Muscle of arm (tissue), 1 donor: ENCODE measurements at regions not wholly inside any gene's neighbourhood (a gene's known extent, or its start where the extent isn't known, plus 50 kb on each side); places are given as distances from the start of the nearest gene placed in this dataset.
"Not testable (repeated sequence)": the region's sequence is repeated elsewhere in the genome, so short reads cannot be mapped to it uniquely, and the experiment has no call there.

Source experiments
- DNase-seq: peaks from one replicate; pipeline ENCODE4 v3.0.0-alpha.2; 2013

- DNase-seq = no peak
Observed at GRCh38 chr20:8990770-8991169, 78.1 kb upstream of the PLCB4 start.

- DNase-seq = no peak
Observed at GRCh38 chr20:8994045-8994444, 74.8 kb upstream of the PLCB4 start.

DNA sequence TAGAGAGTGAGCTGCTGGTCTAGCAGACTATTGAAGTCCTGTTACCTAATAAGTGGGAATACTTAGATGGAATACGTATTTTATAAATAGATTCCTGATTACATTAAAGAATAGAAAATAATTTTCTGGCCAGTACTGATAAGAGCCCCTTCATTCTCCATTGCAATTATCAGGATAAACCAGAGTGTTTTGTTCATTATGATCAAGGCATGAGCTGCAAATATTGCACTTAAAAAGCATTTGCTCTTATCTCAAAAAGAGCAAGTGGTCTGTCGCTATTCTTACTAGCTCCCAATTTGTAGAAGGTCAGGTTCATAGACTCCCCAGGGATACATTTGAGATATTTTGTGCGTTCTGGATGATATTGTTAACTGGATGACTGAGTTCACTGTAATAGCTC, 73.1 kb upstream of the PLCB4 start:
- DNase-seq = no peak

DNA sequence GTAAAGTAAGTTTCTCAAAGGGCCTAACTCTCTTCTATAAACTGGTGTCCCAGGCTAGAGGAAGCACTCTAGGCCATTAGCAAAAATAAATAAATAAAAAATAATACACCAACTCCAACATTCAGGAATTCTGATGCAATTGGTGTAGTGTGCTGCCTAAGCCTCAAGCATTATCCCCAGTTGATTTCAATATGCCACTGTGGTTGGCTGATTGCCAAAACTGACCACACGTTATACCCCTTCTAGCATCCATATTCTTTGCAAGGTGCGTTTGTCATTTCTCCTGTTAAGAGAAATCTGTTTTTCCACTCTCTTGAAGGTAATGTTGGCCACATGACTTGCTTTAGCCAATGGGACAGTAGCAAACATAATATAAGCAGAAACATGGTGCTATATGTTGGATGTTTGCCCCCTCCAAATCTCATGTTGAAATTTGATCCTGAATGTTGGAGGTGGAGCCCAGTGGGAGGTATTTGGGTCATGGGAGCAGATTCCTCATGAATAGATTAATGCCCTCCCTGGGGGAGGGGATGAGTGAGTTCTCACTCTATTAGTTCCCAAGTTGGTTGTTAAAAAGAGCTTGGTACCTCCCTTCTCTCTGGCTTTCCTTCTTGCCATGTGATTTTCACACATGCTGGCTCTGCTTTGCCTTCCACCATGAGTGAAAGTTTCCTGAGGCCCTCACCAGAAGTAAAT, 71.9 kb upstream of the PLCB4 start:
- no peak for DNase-seq

DNA sequence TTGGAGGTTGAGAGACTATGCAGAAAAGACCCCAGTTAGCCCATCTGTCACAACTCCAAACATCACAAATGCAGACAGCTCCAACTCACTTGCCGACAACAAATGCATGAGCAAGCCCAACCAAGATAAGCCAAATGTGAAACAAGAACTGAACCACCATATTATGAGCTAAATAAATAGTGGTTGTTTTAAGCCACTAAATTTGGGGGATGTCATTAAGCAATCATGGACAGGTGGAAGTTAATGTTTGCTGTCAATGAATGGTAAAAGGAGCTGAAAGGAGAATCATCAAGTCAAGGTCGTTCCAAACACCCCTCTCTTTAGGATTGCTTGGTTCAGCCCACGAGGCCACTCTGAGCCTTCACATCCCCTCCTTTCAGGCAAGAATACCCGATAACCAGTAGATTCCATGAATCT, 71.2 kb upstream of the PLCB4 start:
- no peak for DNase-seq

DNA sequence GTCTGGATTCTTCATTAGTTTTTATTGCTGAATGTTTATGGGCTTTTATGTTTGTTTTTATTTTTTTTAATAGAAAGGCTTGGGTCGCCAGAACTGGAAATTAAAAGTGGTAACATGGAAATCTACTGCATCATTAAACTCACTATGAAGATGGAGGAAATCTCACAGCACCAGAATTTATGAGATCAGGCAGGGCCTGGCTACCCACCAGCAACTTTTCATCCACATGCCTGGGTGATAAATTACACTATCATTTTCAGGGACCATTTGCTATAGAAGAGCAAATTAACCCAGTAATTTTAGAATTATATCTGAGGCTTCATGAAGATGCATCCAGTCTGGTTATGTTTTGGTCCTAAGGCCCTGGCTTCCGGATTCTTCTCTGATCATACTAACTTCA, 57.8 kb upstream of the PLCB4 start:
- no peak for DNase-seq

DNA sequence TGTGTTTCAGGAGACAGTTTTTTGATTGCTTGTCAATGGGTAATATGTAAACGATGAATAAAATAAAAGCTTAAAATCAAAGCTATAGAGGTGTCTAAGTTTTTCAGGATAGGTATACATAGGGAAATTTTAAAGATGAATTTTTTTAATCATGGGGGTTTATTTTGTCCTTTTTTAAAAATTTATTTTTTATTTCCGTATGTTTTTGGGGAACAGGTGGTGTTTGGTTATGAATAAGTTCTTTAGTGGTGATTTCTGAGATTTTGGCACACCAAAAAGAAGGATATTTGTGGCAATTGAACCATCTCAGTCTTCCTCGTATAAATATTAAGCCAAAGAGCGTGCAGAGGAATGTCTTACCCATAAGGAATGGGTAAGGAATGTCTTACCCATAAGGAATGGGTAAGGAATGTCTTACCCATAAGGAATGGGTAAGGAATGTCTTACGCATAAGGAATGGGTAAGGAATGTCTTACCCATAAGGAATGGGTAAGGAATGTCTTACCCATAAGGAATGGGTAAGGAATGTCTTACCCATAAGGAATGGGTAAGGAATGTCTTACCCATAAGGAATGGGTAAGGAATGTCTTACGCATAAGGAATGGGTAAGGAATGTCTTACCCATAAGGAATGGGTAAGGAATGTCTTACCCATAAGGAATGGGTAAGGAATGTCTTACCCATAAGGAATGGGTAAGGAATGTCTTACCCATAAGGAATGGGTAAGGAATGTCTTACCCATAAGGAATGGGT, 53.5 kb upstream of the PLCB4 start:
- DNase-seq = not testable (repeated sequence)

DNA sequence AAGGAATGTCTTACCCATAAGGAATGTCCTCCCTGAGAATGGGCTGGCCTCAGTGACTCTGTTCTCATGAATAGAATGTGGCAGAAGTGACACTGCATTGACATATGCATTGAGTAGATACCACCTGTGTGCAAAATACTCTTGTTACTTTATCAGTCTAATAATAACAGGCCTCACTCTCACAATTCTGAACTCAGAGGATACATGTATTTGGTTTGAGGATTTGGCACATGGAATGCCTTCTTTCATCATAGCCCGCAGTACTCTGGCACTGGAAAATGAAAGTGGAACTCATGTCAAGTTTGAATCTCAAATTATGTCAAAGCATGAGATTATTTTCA, 52.9 kb upstream of the PLCB4 start:
- no peak for DNase-seq

GRCh38 chr20:9018346-9018745, 50.5 kb upstream of the PLCB4 start:
- DNase-seq = no peak
